ENCODE measurements at regions not wholly inside any gene's neighbourhood (a gene's known extent, or its start where the extent isn't known, plus 50 kb on each side); places are given as distances from the start of the nearest gene placed in this dataset.

DNA sequence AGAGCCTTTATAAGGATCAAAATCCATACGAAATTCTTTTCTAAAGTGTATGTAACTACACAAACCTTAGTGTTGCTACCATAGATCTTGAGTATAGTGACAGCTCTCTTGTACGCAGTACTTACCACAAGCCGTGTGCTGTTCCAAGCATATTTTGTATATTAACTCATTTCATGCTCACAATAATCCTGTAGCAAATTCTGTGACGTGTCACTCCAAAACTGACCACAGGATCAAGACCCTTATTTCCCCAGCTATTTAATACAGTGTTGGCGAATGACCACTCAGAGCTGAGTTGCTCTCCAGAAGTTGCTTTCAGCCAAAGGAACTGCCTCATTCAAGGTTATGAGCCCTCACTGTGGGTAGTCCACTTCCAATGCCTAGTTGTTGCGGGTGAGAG is 169.8 kb downstream of the BTG1 start:
- no peaks in the 10 kb centered on the region for H3K27me3 Mint-ChIP-seq (ENCODE audit: insufficient read depth, unreplicated experiment)
- no peaks in the 10 kb centered on the region for H3K4me1 Mint-ChIP-seq (ENCODE audit: low read depth, unreplicated experiment)
- no peaks in the 10 kb centered on the region for H3K36me3 ChIP-seq (ENCODE audit: control insufficient read depth, insufficient read depth, low read length)
- no peaks in the 10 kb centered on the region for H3K4me1 ChIP-seq
- ChIA-PET CTCF (no interaction called here), POLR2A (no interaction called here)
- TF ChIP-seq, protein P1, sequence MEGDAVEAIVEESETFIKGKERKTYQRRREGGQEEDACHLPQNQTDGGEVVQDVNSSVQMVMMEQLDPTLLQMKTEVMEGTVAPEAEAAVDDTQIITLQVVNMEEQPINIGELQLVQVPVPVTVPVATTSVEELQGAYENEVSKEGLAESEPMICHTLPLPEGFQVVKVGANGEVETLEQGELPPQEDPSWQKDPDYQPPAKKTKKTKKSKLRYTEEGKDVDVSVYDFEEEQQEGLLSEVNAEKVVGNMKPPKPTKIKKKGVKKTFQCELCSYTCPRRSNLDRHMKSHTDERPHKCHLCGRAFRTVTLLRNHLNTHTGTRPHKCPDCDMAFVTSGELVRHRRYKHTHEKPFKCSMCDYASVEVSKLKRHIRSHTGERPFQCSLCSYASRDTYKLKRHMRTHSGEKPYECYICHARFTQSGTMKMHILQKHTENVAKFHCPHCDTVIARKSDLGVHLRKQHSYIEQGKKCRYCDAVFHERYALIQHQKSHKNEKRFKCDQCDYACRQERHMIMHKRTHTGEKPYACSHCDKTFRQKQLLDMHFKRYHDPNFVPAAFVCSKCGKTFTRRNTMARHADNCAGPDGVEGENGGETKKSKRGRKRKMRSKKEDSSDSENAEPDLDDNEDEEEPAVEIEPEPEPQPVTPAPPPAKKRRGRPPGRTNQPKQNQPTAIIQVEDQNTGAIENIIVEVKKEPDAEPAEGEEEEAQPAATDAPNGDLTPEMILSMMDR (IDR thresholded peaks at IDR 0.05; ENCODE audit: insufficient read depth in 1 of 2, low read depth in 1 of 2, low read length in 1 of 2, severe bottlenecking in 1 of 2, unreplicated experiment in 1 of 2): no peak
- intact Hi-C loops (cut with micrococcal nuclease; ENCODE audit: unreplicated experiment): no loop called here
- no peak overlapping the region for H3K4me3 ChIP-seq (ENCODE audit: low read depth, low read length)
- no peaks in the 10 kb centered on the region for H3K36me3 Mint-ChIP-seq (ENCODE audit: insufficient read depth, unreplicated experiment)
- peaks cover 19% of the 10 kb centered on the region for H3K9me3 Mint-ChIP-seq (ENCODE audit: unreplicated experiment)
- H3K27me3 ChIP-seq (replicated peaks; ENCODE audit: control insufficient read depth, insufficient read depth, low read length): no peaks in the 10 kb centered on the region
- H3K4me3 Mint-ChIP-seq (ENCODE audit: unreplicated experiment): no peak overlapping the region
- no TSS peak for BruUV-seq (replicated peaks)
- no peaks in the 10 kb centered on the region for H3K9me3 ChIP-seq
- no peak overlapping the region for H3K27ac Mint-ChIP-seq (ENCODE audit: unreplicated experiment)
- DNase-seq: no peak

DNA sequence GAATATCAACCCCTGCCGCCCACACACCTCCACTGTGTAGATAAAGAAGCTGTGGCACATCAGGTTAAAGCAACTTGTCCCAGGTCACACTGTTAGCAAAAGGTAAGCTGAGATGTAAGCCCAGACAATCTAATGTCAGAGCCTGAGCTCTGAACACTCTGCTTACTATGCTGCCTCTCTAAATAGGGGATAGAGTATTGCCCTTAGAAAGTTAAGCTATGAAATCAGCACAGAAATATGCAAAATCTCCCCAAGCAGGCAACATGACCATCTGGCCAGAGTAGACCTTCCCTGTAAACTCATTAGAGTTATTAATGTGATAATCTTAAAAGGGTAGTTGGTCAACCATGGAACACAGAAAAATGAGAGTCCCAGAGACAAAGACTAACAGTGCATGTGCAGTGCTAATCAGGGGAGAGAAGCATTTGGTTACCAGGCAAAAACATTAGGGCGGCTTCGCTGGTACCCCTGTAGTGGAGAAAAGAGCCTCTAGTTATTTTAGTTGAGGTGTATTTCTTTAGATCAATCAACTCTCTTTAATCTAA is 171.0 kb downstream of the BTG1 start:
- ChIA-PET POLR2A (no interaction called here), CTCF (no interaction called here)
- no peak overlapping the region for H3K4me3 Mint-ChIP-seq (ENCODE audit: unreplicated experiment)
- H3K27me3 Mint-ChIP-seq (ENCODE audit: insufficient read depth, unreplicated experiment): no peaks in the 10 kb centered on the region
- H3K9me3 Mint-ChIP-seq (ENCODE audit: unreplicated experiment): peaks cover 22% of the 10 kb centered on the region
- no peak overlapping the region for H3K4me3 ChIP-seq (ENCODE audit: low read depth, low read length)
- intact Hi-C loops (cut with micrococcal nuclease; ENCODE audit: unreplicated experiment): no loop called here
- H3K4me1 Mint-ChIP-seq (ENCODE audit: low read depth, unreplicated experiment): no peaks in the 10 kb centered on the region
- 0 out of 2 replicates have a peak, but pooled peaks cover 5% of the 10 kb centered on the region for H3K9me3 ChIP-seq
- H3K36me3 Mint-ChIP-seq (ENCODE audit: insufficient read depth, unreplicated experiment): no peaks in the 10 kb centered on the region
- BruUV-seq (replicated peaks): no TSS peak
- H3K4me1 ChIP-seq: peaks cover 3% of the 10 kb centered on the region; the same call in 1 of the 2 replicates
- H3K27me3 ChIP-seq (replicated peaks; ENCODE audit: control insufficient read depth, insufficient read depth, low read length): no peaks in the 10 kb centered on the region
- H3K27ac Mint-ChIP-seq (ENCODE audit: unreplicated experiment): no peak overlapping the region
- no peak for DNase-seq
- H3K36me3 ChIP-seq (ENCODE audit: control insufficient read depth, insufficient read depth, low read length): no peaks in the 10 kb centered on the region
- TF ChIP-seq, protein P1 (IDR thresholded peaks at IDR 0.05; ENCODE audit: insufficient read depth in 1 of 2, low read depth in 1 of 2, low read length in 1 of 2, severe bottlenecking in 1 of 2, unreplicated experiment in 1 of 2): no peak

- intact Hi-C loops (cut with micrococcal nuclease; ENCODE audit: unreplicated experiment): no loop called here
- H3K36me3 ChIP-seq (ENCODE audit: control insufficient read depth, insufficient read depth, low read length): no peaks in the 10 kb centered on the region
- Mint-ChIP-seq H3K36me3 (ENCODE audit: insufficient read depth, unreplicated experiment) (no peaks in the 10 kb centered on the region), H3K27ac (ENCODE audit: unreplicated experiment) (no peak overlapping the region), H3K4me3 (ENCODE audit: unreplicated experiment) (no peak overlapping the region), H3K9me3 (ENCODE audit: unreplicated experiment) (peaks cover 22% of the 10 kb centered on the region), H3K4me1 (ENCODE audit: low read depth, unreplicated experiment) (no peaks in the 10 kb centered on the region), H3K27me3 (ENCODE audit: insufficient read depth, unreplicated experiment) (no peaks in the 10 kb centered on the region)
- TF ChIP-seq, protein P1 (IDR thresholded peaks at IDR 0.05; ENCODE audit: insufficient read depth in 1 of 2, low read depth in 1 of 2, low read length in 1 of 2, severe bottlenecking in 1 of 2, unreplicated experiment in 1 of 2): no peak
- no peaks in the 10 kb centered on the region for H3K27me3 ChIP-seq (replicated peaks; ENCODE audit: control insufficient read depth, insufficient read depth, low read length)
- no peak overlapping the region for H3K4me3 ChIP-seq (ENCODE audit: low read depth, low read length)
- 0 out of 2 replicates have a peak, but pooled peaks cover 5% of the 10 kb centered on the region for H3K9me3 ChIP-seq
- CTCF ChIA-PET: no interaction called here
- BruUV-seq (replicated peaks): no TSS peak
- peaks cover 3% of the 10 kb centered on the region; the same call in 1 of the 2 replicates for H3K4me1 ChIP-seq
- DNase-seq: no peak
- POLR2A ChIA-PET: no interaction called here
These were observed 171.8 kb downstream of the BTG1 start for GRCh38 chr12:91973813-91974212.
